WERI-Rb-1 (cell line): ENCODE measurements at regions not wholly inside any gene's neighbourhood (a gene's known extent, or its start where the extent isn't known, plus 50 kb on each side); places are given as distances from the start of the nearest gene placed in this dataset.

Experiments used
- DNase-seq: peaks from one replicate; pipeline ENCODE4 v3.0.0-alpha.2; 2020
- H3K27ac ChIP-seq: fragments of 250-450 bp; sonication (Bioruptor Pico); 2 replicates; pipeline ENCODE4 v1.5.1; 2020; ENCODE audit warnings: mild to moderate bottlenecking, moderate library complexity
- H3K27me3 ChIP-seq: fragments of 250-450 bp; sonication (Bioruptor Pico); 2 replicates; pipeline ENCODE4 v1.5.1; 2021; ENCODE audit warnings: mild to moderate bottlenecking, low read depth, moderate library complexity; ENCODE audit not compliant: insufficient read depth, severe bottlenecking
- H3K36me3 ChIP-seq: fragments of 250-450 bp; sonication (Bioruptor Pico); 2 replicates; pipeline ENCODE4 v1.5.1; 2020; ENCODE audit warnings: mild to moderate bottlenecking, moderate library complexity
- H3K4me3 ChIP-seq: 2 replicates; pipeline ENCODE4 v1.5.1; 2011; ENCODE audit warnings: low read depth, mild to moderate bottlenecking, control low read depth, low read length
- H3K9me3 ChIP-seq: fragments of 250-450 bp; sonication (Bioruptor Pico); 2 replicates; pipeline ENCODE4 v1.5.1; 2021; ENCODE audit warnings: mild to moderate bottlenecking, moderate library complexity; ENCODE audit not compliant: severe bottlenecking
- CTCF ChIP-seq: IDR thresholded peaks from 2 replicates; pipeline ENCODE4 v1.5.1; 2011; ENCODE audit warnings: low read depth, mild to moderate bottlenecking, control low read depth, inconsistent platforms, low read length

- Histone ChIP-seq H3K4me3 (no peak overlapping the region), H3K36me3 (no peaks in the 10 kb centered on the region), H3K27ac (no peak overlapping the region), H3K27me3 (no peaks in the 10 kb centered on the region), H3K9me3 (no peaks in the 10 kb centered on the region)
- TF ChIP-seq CTCF: no peak
- DNase-seq: no peak
Observed at GRCh38 chr10:9229702-9230244, 1175.3 kb downstream of the GATA3 start.

- Histone ChIP-seq H3K4me3 (no peak overlapping the region), H3K9me3 (no peaks in the 10 kb centered on the region), H3K27me3 (no peaks in the 10 kb centered on the region), H3K27ac (no peak overlapping the region), H3K36me3 (no peaks in the 10 kb centered on the region)
- no peak for DNase-seq
- TF ChIP-seq CTCF: no peak
Observed at GRCh38 chr10:9230625-9231024, 1176.1 kb downstream of the GATA3 start.

- H3K27me3 ChIP-seq: no peaks in the 10 kb centered on the region
- no peaks in the 10 kb centered on the region for H3K9me3 ChIP-seq
- H3K36me3 ChIP-seq: no peaks in the 10 kb centered on the region
- no peak overlapping the region for H3K27ac ChIP-seq
- no peak overlapping the region for H3K4me3 ChIP-seq
- no peak for TF ChIP-seq CTCF
- no peak for DNase-seq
Observed at GRCh38 chr10:9234191-9234590, 1179.7 kb downstream of the GATA3 start.

GRCh38 chr10:9238041-9238440, 1183.6 kb downstream of the GATA3 start:
- Histone ChIP-seq H3K9me3 (no peaks in the 10 kb centered on the region), H3K36me3 (no peaks in the 10 kb centered on the region), H3K27ac (no peak overlapping the region), H3K27me3 (no peaks in the 10 kb centered on the region), H3K4me3 (no peak overlapping the region)
- TF ChIP-seq CTCF: no peak
- no peak for DNase-seq

GRCh38 chr10:9239298-9239697, 1184.8 kb downstream of the GATA3 start:
- H3K27me3 ChIP-seq: no peaks in the 10 kb centered on the region
- H3K9me3 ChIP-seq: no peaks in the 10 kb centered on the region
- H3K36me3 ChIP-seq: no peaks in the 10 kb centered on the region
- TF ChIP-seq CTCF: no peak
- no peak overlapping the region for H3K27ac ChIP-seq
- H3K4me3 ChIP-seq: no peak overlapping the region
- no peak for DNase-seq

- Histone ChIP-seq H3K4me3 (no peak overlapping the region), H3K9me3 (no peaks in the 10 kb centered on the region), H3K36me3 (no peaks in the 10 kb centered on the region), H3K27ac (no peak overlapping the region), H3K27me3 (no peaks in the 10 kb centered on the region)
- peak; percentile 5 for DNase-seq
- no peak for TF ChIP-seq CTCF
Observed at GRCh38 chr10:9243941-9244411, 1189.5 kb downstream of the GATA3 start.
